Omental fat pad (tissue), 3 donors: ENCODE measurements at regions not wholly inside any gene's neighbourhood (a gene's known extent, or its start where the extent isn't known, plus 50 kb on each side); places are given as distances from the start of the nearest gene placed in this dataset. TPM values are rescaled to one million over a fixed set of nuclear protein-coding genes. Genes with fewer than 3 reads are reported as not detected.

Source experiments
- ATAC-seq: fragments of 150-250 bp; one replicate; pipeline ENCODE4 v1.9.1; 2016; ENCODE audit warnings: mild to moderate bottlenecking, moderate library complexity; ENCODE audit not compliant: low FRiP score
- DNase-seq: peaks from one replicate; pipeline ENCODE4 v3.0.0-alpha.2; 2019; ENCODE audit warnings: low spot score
- CTCF ChIP-seq, 3 donors: fragments of 450-650 bp; IDR thresholded peaks; one replicate each; pipeline ENCODE4 v1.5.1; 2016 to 2017; ENCODE audit warnings: antibody characterized with exemption in 3 of 3, mild to moderate bottlenecking in 3 of 3, moderate library complexity in 2 of 3
- small RNA-seq: library from RNA; depleted of rRNA; stranded (forward); fragments of <200 nt; gene quantifications from one replicate; pipeline ENCODE3, GENCODE V24; 2016

GRCh38 chr11:43619863-43620505 lies 60.6 kb upstream of the HSD17B12 start:
- no peak for TF ChIP-seq CTCF (IDR thresholded peaks at IDR 0.05)
- no peak for ATAC-seq

GRCh38 chr11:43626798-43627197 lies 53.7 kb upstream of the HSD17B12 start:
- TF ChIP-seq CTCF (IDR thresholded peaks at IDR 0.05): no peak
- DNase-seq (no peak), ATAC-seq (no peak)

More at GRCh38 chr11:43619863-43620505, 60.6 kb upstream of the HSD17B12 start:
- DNase-seq: no peak

Small RNA genes in the stretch of these regions (small RNA-seq; reads per million reads assigned to genes)
- gene MIR129-2 (not detected), gene MIR670 (not detected)
